NCI-H2029 treated with DMSO at 0.1 percent for 48 hours (cell line): ENCODE measurements at regions not wholly inside any gene's neighbourhood (a gene's known extent, or its start where the extent isn't known, plus 50 kb on each side); places are given as distances from the start of the nearest gene placed in this dataset.
A peak's percentile ranks its signal among the peaks of the same experiment; 100 is the strongest.
"Not testable (repeated sequence)": the region's sequence is repeated elsewhere in the genome, so short reads cannot be mapped to it uniquely, and the experiment has no call there.

Experiments
- DNase-seq: peaks from one replicate; lab custom pipeline; 2025; lab: John Stamatoyannopoulos, UW

- DNase-seq = not testable (repeated sequence)
Measured at GRCh38 chr10:63848871-63849270, 327.7 kb downstream of the REEP3 start.

DNA sequence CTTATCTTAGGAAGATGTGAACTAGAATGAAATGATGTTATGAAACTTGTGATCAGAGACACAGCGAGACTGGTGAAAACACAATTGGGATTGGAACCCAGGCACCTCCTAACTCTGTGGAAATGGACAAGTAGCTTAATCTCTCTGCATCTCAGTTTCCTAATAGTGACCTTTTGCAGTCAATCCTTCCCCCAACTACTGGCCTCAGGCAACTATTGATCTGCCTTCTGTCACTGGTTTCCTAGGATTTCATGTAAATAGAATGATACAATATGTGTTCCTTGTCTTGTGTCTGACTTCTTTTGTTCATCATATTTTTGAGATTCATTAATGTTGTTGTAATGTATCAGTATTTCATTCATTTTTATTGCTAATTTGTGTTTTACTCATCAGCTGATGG lies 341.7 kb downstream of the REEP3 start:
- no peak for DNase-seq

- DNase-seq = no peak
Measured at GRCh38 chr10:63865210-63865609, 344.0 kb downstream of the REEP3 start.

DNA sequence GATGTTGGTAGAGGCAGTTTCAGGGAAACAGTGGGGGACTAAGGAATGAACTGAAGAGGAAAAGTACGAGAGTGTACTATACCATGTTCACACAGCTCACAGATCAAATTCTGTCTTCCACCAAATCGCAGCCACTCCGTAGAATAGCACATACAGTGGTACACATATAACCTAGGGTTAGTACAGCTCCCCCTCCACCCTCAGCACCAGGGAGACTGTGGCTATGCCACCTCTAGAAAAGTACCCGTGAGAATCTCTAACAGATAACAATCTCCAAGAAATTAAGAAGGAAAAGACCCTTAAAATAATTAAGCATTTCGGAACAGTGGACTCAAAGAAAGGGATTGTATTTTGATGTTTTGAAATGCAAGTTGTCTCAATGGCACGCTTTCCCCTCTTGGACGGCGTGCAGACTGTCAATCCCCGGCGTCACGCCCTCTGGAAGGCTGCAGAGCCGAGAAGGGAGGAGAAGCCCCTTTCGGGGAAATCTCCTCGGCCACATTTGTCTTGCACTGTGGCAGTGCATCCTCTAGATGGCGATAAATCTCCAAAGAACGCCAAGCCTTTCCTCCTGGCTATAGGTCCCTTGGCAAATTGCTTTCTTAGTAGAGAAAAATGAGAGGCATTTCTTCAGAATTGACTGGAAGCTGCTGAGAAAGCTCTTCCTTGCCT lies 345.0 kb downstream of the REEP3 start:
- no peak for DNase-seq

DNA sequence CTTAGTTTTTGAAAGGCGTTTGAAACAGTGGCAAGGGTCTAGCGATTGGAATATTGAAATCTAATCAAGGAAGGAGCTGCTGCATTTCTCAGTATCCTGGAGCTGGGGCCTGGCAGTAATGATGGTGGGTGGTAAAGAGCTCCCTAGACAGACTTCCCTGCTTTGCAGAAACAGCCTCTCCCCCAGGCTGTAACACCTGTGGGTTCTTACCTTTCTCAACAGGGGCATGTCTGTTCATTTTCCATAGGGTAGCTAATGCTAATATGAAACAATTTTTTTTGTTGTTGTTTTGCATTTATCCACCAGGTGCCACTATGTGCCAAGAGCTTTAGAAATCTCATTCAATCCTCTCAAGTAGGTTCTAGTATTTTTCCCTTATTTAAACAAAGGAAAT lies 345.5 kb downstream of the REEP3 start:
- no peak for DNase-seq

GRCh38 chr10:63878428-63878827 lies 357.2 kb downstream of the REEP3 start:
- DNase-seq = no peak

DNA sequence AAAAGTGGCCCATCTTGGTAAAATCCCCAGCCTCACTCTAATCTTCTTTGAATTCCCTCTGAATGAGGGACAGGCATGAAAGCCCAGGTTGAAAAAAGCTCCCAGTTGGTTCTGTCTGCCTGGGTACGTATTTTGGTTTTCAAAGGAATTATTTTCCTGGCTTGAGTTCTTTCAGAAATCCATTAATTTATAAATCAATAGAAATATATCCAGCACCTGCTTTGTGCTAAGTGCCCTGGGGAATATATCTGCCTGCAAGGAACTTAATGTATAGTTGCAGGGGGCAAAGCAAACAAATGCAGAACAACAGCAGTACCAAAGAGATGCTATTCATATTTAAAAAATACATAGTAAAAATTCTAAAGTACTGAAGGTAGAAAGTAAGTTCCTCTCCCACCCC lies 362.7 kb downstream of the REEP3 start:
- no peak for DNase-seq

GRCh38 chr10:63884426-63884825 lies 363.2 kb downstream of the REEP3 start:
- DNase-seq = no peak

DNA sequence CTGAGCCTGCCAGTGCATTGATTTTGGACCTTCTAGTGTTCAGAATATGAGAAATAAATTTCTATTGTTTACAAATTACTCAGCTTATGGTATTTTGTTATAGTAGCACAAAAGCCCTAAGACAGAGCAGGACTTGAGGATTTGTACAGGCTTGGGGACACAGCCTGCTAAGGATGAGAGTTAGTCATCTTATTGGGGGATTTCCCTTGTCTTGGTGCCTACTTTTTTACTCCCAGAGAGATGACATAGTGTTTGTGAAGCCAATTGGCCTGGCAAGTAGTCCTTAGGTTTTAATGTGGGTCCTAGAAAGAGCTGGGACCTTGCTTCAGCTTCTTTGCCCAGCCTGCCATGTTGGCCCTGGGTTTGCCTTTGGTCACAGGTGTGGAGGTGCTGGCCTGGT lies 364.0 kb downstream of the REEP3 start:
- DNase-seq = no peak

DNA sequence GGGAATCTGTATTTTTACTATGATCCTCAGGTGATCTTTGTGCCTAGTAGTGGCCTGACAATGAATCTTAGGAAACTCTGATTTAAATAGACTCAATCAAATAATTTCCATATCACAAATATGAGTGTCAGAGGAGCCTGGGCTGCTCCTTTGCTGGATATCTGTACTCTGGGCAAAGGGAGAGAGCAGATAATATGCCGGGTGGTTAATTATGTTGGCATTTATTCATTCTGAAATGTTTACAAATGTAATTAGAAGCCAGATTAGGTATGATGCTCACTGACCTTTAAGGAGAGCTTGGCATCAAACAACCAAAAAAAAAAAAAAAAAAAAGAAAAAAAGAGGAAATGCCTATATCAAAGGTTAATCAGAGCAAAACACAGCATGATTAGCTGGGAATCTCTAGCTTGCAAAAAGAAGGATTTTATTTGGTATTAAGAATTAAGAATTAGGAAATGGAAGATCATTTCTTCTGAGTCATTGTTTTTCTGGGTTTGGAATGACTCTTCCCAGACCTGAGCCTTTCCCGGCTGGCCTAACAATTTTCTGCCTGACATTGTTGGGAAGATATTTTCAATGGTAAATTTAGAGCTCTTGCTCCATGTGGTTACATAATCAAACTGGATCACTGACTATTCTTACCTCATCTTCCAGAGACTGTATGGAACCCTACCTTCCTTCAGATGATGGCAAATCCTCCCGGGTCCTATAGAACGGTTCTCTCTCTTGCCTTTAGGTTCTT lies 365.3 kb downstream of the REEP3 start:
- DNase-seq = no peak

GRCh38 chr10:63887023-63887589 lies 365.9 kb downstream of the REEP3 start:
- DNase-seq = no peak

DNA sequence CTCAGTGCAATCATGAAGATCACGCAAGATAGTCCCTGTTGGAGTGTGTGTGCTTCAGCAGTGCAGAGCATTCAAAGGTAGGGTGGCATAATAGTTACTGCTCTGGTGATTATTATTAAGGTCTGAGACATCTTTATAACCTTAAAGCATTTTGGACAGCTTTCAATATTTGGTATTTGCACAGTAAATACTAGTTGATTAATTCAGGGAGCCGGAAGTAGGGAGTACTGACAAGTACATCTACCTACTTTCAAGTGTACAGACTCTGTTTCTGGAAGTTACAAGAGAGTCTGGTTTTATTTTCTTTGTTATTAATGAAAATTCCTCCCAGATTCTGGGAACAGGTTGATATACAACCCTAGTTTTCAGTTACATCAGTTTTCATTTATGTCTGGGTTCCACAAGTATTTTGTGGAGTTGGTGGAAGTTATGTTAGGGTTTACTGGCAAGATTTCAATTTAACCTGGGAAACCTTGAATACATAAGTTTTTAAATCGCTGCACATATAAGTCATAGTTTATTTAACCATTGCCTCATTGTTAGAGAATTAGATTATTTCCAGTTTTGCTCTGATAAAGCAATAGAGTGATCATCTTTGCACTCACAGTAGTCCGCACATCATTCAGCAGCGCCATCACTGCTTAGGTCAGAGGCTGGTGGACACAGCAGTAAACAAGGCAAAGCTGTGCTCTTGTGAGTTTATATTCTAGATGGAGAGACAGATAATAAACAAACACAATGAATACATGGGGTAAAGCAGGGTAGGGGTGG lies 366.6 kb downstream of the REEP3 start:
- no peak for DNase-seq

GRCh38 chr10:63889803-63890202 lies 368.6 kb downstream of the REEP3 start:
- DNase-seq = no peak

DNA sequence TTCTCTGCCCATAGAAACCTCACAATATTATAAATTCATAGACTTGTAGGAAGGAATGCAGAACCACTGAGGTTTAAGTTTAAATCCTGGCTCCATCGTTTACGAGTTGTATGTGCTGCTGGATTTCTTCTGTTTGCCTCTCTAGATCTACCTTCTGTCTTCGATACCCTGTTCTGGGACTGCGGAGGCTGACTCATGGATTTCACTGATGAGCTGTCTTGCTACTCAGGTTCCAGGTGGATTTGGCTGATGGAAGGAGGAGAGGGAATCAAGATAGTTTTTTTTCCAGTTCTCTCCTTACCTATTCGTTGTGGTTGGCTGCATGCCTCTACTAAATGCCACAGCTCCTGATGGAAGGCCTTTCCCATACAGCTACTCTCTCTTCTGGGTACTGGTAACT lies 375.8 kb downstream of the REEP3 start:
- DNase-seq = no peak

GRCh38 chr10:63899673-63900300 lies 378.6 kb downstream of the REEP3 start:
- no peak for DNase-seq

DNA sequence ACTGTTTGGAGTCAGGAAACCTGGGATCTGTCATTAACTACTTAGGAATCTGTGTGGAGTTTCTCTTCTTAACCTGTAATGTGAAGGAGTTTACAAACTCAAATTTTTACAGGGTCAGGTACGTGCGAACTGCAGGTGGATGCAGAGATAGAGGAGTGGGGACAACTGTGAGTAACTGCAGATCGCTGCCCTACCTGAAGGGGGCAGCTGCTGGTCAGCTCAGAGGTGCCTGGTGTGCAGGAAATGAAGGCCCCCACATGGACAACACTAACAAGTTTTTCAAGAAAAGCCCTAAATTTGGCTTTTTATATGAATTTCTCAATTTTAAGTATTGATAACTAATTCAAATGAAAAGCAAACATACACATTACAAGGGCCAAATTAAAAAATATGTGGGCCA lies 380.0 kb downstream of the REEP3 start:
- DNase-seq = no peak

GRCh38 chr10:63901881-63902280 lies 380.7 kb downstream of the REEP3 start:
- no peak for DNase-seq

DNA sequence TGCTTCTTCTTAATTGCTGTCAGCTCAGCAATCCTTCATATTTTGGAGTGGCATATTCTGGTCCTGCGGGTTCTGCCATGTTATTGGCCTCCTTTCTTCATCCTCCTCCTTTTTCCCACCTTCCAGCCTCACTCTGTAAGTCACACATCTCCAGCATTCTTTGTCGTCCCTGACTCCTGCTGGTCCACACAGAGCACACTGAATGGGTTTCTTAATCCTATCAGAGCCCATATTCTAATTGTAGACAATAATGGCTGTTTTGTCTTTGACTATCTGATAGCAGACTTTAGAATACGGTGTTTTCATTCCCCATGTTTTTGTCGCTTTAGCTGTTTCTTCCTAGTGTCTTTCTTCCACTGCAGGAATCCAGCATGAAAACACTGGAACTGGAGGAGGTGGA lies 389.6 kb downstream of the REEP3 start:
- no peak for DNase-seq

- DNase-seq = no peak
Measured at GRCh38 chr10:63915240-63915639, 394.0 kb downstream of the REEP3 start.

DNA sequence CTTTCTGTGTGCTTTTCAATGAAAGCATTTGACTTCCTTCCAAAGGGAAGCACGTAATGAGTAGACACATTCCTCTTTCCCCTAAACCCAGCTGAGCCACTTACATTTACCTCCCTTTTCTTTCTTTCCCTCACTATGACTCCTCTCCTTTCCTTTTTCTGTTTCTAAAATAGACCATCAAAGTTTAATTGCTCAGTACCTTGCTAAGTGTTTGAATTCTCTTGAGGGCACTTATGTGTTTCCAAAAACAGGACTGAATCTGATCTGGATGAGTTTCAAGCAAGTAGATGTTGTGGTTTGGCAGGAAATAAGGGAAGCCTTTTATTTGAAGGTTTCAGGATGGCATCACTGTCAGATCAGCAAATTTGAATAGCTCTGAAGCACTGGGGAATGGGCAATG lies 396.2 kb downstream of the REEP3 start:
- peak; percentile 41 for DNase-seq

DNA sequence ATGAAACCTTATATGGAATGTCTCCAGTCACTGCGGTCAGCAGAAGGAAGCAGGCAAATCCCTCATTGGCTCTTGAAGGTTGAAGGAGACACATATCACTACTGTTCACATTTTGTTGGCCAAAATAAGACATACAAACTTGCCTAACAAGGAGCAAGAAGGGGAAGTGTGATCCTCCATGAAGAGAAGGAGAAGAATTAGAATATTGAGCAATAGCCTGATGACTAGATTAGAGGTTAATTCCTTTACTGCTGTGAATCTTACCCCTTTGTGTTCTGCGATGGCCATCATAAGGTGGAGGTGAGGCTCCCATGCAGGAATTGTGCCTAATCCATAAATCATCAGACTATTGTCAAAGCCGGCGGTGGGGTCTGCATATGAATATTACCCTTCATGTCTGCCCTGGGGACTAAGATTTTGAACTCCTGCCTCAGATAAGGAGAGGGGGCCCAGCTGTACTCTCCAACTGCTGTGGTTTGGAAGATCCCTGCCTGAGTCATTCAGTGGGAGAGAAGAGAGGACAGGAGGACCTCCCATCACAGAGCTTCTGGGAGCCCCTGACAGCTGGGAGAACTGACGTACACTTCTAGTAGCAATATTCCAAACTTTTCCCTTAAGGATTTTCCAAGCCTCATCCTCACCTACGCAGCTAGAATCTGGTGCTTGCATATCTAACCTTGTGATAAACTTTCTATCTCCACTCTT lies 398.5 kb downstream of the REEP3 start:
- DNase-seq = no peak

DNA sequence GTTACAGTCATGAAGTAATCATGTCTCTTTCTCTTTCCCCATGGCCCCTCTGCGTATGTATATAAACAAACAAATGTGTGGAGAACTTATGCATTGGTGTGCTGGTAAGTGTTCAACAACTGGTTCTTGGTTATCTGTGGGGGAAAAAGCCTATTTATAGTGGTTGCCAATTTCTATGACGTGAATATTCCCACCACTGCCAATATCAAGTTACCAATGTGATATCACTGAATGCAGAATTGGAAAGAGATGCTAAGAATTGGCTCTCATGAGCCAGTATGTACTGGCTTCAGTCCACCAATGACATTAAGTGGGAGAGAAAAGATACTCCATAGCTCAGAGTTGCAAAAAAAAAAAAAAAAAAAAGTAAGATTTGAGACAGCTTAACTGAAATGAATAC lies 399.7 kb downstream of the REEP3 start:
- DNase-seq = no peak
